Ectodermal cell (in vitro differentiated cells): ENCODE measurements at regions not wholly inside any gene's neighbourhood (a gene's known extent, or its start where the extent isn't known, plus 50 kb on each side); places are given as distances from the start of the nearest gene placed in this dataset.

Source experiments
- H3K27ac ChIP-seq: 2 replicates; pipeline ENCODE4 v1.7.0; 2013; ENCODE audit warnings: mild to moderate bottlenecking, low read depth, low read length; ENCODE audit not compliant: insufficient read depth, poor library complexity, severe bottlenecking
- H3K27me3 ChIP-seq: 2 replicates; pipeline ENCODE4 v1.7.0; 2013; ENCODE audit warnings: mild to moderate bottlenecking, low read length; ENCODE audit not compliant: insufficient read depth, control insufficient read depth, poor library complexity, severe bottlenecking
- H3K36me3 ChIP-seq: one replicate; pipeline ENCODE4 v1.7.0; 2013; ENCODE audit warnings: low read length; ENCODE audit not compliant: control insufficient read depth, insufficient read depth
- H3K4me1 ChIP-seq: one replicate; pipeline ENCODE4 v1.7.0; 2013; ENCODE audit warnings: low read length; ENCODE audit not compliant: control insufficient read depth, insufficient read depth
- H3K4me3 ChIP-seq: 2 replicates; pipeline ENCODE4 v1.7.0; 2013; ENCODE audit warnings: low read depth, low read length, control low read depth; ENCODE audit not compliant: insufficient read depth
- H3K9me3 ChIP-seq: 2 replicates; pipeline ENCODE4 v1.7.0; 2013; ENCODE audit warnings: mild to moderate bottlenecking, low read length, moderate library complexity; ENCODE audit not compliant: control insufficient read depth
- WGBS, 2 experiments: methylation state at CpG; one replicate each; pipeline ENCODE4 v1.1.7; 2013; ENCODE audit warnings: missing lambda C conversion rate in 2 of 2; 5-methylcytosine and 5-hydroxymethylcytosine counted together

DNA sequence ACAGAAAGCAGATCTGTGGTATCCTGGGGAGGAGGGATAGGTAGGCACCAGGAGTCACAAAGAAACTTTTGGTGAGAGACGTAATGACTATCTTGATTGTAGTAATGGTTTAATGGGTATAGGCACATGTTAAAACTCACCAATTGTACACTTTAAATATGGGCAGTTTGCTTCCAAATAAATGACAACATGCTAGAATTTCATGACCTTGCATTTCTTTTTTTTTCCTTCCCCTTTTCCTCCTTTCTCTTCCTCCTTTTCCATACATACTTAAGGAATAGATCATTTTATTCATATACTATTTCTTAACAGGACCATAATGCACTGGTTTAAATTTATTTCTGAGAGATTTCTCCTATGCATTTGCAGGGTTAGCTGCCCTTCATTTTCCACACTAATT, 341.8 kb downstream of the TMEM182 start:
- Histone ChIP-seq H3K9me3 (no peaks in the 10 kb centered on the region), H3K27ac (no peak overlapping the region), H3K4me3 (no peak overlapping the region), H3K27me3 (no peaks in the 10 kb centered on the region), H3K36me3 (no peaks in the 10 kb centered on the region), H3K4me1 (no peaks in the 10 kb centered on the region)
- WGBS, 2 experiments, result 63 to 86% methylated on average over 1 of the region's 1 CpG

- H3K4me3 ChIP-seq, result no peak overlapping the region
- H3K27me3 ChIP-seq, result no peaks in the 10 kb centered on the region
- no peaks in the 10 kb centered on the region for H3K36me3 ChIP-seq
- no peaks in the 10 kb centered on the region for H3K9me3 ChIP-seq
- H3K27ac ChIP-seq, result no peak overlapping the region
- H3K4me1 ChIP-seq, result no peaks in the 10 kb centered on the region
These were observed 357.5 kb downstream of the TMEM182 start for GRCh38 chr2:103119352-103119751.

GRCh38 chr2:103121106-103121505, 359.3 kb downstream of the TMEM182 start:
- Histone ChIP-seq H3K27ac (no peak overlapping the region), H3K4me3 (no peak overlapping the region), H3K27me3 (no peaks in the 10 kb centered on the region), H3K9me3 (no peaks in the 10 kb centered on the region), H3K4me1 (no peaks in the 10 kb centered on the region), H3K36me3 (no peaks in the 10 kb centered on the region)
- 93% methylated on average over 1 of the region's 1 CpG for WGBS, 2 experiments

GRCh38 chr2:103123516-103123915, 361.7 kb downstream of the TMEM182 start:
- 92 to 96% methylated on average over 2 of the region's 2 CpGs for WGBS, 2 experiments
- no peaks in the 10 kb centered on the region for H3K4me1 ChIP-seq

GRCh38 chr2:103130857-103131256, 369.0 kb downstream of the TMEM182 start:
- H3K4me3 ChIP-seq, result no peak overlapping the region
- no peaks in the 10 kb centered on the region for H3K4me1 ChIP-seq
- WGBS, 2 experiments, result 100% methylated on average over 1 of the region's 1 CpG
- H3K36me3 ChIP-seq, result no peaks in the 10 kb centered on the region
- no peak overlapping the region for H3K27ac ChIP-seq
- no peaks in the 10 kb centered on the region for H3K9me3 ChIP-seq
- no peaks in the 10 kb centered on the region for H3K27me3 ChIP-seq

More at GRCh38 chr2:103123516-103123915, 361.7 kb downstream of the TMEM182 start:
- Histone ChIP-seq H3K4me3 (no peak overlapping the region), H3K9me3 (no peaks in the 10 kb centered on the region), H3K27ac (no peak overlapping the region), H3K36me3 (no peaks in the 10 kb centered on the region), H3K27me3 (no peaks in the 10 kb centered on the region)

DNA sequence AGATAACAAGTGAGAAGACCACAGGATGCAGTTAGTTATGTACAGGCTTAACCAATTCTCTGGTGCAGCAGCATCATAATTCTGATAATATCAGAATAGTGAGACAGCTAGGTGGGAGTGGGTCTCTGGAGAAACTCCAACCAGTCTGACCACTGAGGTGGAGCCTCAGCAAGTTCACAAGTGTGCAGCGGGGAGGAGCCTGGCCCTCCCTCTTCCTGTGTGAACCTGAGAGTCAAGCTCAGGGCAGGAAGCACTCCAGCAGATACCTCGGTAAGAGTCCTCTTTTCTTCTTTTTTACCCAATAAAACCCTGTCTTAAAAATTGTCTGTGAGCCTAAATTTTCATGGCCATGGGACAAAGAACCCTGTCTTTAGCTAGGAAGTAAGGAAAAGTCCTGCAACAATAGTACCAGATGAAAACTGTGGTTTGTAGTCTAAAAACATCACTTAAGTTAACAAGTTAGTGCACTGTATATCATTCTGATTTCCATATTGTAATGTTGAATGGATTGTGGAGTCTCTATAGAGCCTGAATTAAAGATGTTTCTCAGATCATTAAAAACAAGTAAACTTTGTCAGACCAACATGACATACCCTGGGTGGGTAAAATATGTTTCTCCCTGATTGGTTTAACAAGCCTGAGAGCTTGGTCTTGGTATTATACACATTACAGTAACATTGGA, 370.8 kb downstream of the TMEM182 start:
- Histone ChIP-seq H3K36me3 (no peaks in the 10 kb centered on the region), H3K27ac (no peak overlapping the region), H3K9me3 (no peaks in the 10 kb centered on the region), H3K27me3 (no peaks in the 10 kb centered on the region), H3K4me3 (no peak overlapping the region), H3K4me1 (no peaks in the 10 kb centered on the region)
- WGBS, 2 experiments, result 97 to 99% methylated on average over 2 of the region's 2 CpGs

GRCh38 chr2:103135679-103136078, 373.8 kb downstream of the TMEM182 start:
- Histone ChIP-seq H3K27me3 (no peaks in the 10 kb centered on the region), H3K4me3 (no peak overlapping the region), H3K27ac (no peak overlapping the region), H3K36me3 (no peaks in the 10 kb centered on the region), H3K4me1 (no peaks in the 10 kb centered on the region), H3K9me3 (no peaks in the 10 kb centered on the region)
- WGBS, 2 experiments, result 89 to 95% methylated on average over 5 to 6 of the region's 6 CpGs

GRCh38 chr2:103138123-103138901, 376.5 kb downstream of the TMEM182 start:
- Histone ChIP-seq H3K4me3 (no peak overlapping the region), H3K27me3 (no peaks in the 10 kb centered on the region), H3K4me1 (no peaks in the 10 kb centered on the region), H3K36me3 (no peaks in the 10 kb centered on the region), H3K9me3 (no peaks in the 10 kb centered on the region), H3K27ac (no peak overlapping the region)
- 95% methylated on average over 5 of the region's 5 CpGs for WGBS, 2 experiments

- no peaks in the 10 kb centered on the region for H3K4me1 ChIP-seq
- H3K4me3 ChIP-seq, result no peak overlapping the region
- H3K27me3 ChIP-seq, result no peaks in the 10 kb centered on the region
- no peaks in the 10 kb centered on the region for H3K36me3 ChIP-seq
- no peak overlapping the region for H3K27ac ChIP-seq
- 53 to 60% methylated on average over 7 of the region's 7 CpGs for WGBS, 2 experiments
- no peaks in the 10 kb centered on the region for H3K9me3 ChIP-seq
These were observed 377.9 kb downstream of the TMEM182 start for GRCh38 chr2:103139628-103140268.

DNA sequence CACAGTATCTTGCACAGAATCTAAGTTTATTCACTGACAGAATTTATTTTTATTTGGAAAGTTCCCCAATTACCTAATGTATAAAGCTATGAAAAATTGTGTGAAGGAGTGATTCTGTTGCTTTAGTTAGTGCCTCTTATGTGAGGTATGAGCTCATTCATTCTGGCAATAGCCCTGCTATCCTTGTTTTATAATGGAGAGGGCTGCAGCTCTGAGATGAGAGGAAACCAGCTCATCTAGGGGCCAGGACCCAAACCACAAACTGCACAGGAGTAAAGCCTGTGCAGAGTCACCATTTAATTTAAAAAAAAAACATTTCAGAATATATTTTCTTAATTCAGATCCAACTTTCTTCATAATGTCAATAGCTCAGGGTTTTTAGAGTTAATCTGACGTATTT, 383.0 kb downstream of the TMEM182 start:
- Histone ChIP-seq H3K27me3 (no peaks in the 10 kb centered on the region), H3K27ac (no peak overlapping the region), H3K9me3 (no peaks in the 10 kb centered on the region), H3K4me1 (no peaks in the 10 kb centered on the region), H3K36me3 (no peaks in the 10 kb centered on the region), H3K4me3 (no peak overlapping the region)
- 50 to 52% methylated on average over 1 of the region's 1 CpG for WGBS, 2 experiments
